Vagina (tissue), 2 donors: ENCODE measurements at regions not wholly inside any gene's neighbourhood (a gene's known extent, or its start where the extent isn't known, plus 50 kb on each side); places are given as distances from the start of the nearest gene placed in this dataset.

Experiments
- DNase-seq, 2 donors: peaks; one replicate each; pipeline ENCODE4 v3.0.0-alpha.2; 2017; ENCODE audit errors: extremely low spot score in 2 of 2
- H3K27ac ChIP-seq: fragments of 200-600 bp; sonication (generic); one replicate; pipeline ENCODE4 v1.5.1; 2019
- H3K27me3 ChIP-seq: fragments of 200-600 bp; sonication (generic); one replicate; pipeline ENCODE4 v1.5.1; 2019
- H3K36me3 ChIP-seq, 2 donors: fragments of 200-600 bp; sonication (generic); one replicate each; pipeline ENCODE4 v1.5.1; 2017 to 2019
- H3K4me1 ChIP-seq: fragments of 200-600 bp; sonication (generic); one replicate; pipeline ENCODE4 v1.5.1; 2019
- H3K4me3 ChIP-seq, 2 donors: fragments of 200-600 bp; sonication (generic); 1 replicate in 1 of 2; 2 replicates in 1 of 2; pipeline ENCODE4 v1.5.1; 2016 to 2019
- H3K9me3 ChIP-seq: fragments of 200-600 bp; sonication (generic); one replicate; pipeline ENCODE4 v1.5.1; 2019
- POLR2A ChIP-seq, 2 donors: fragments of 450-650 bp; IDR thresholded peaks; one replicate each; pipeline ENCODE4 v1.6.1; 2017; ENCODE audit warnings: antibody characterized with exemption in 2 of 2, mild to moderate bottlenecking in 2 of 2, moderate library complexity in 2 of 2
- POLR2AphosphoS5 ChIP-seq, 2 donors: sonication (generic); formaldehyde crosslinking; IDR thresholded peaks; one replicate each; pipeline ENCODE4 v1.9.0; 2017; ENCODE audit warnings: antibody characterized with exemption in 2 of 2, mild to moderate bottlenecking in 2 of 2, low read depth in 1 of 2; ENCODE audit not compliant: insufficient read depth in 1 of 2
- intact Hi-C: fragments of 100-400 bp; cut with DNase I; formaldehyde crosslinking; loops from one replicate; pipeline ENCODE4 v1.15.1; 2023
- TF ChIP-seq, protein P1 (sequence below), 3 experiments: fragments of 450-650 bp in 2 of 3; fragments of 200-600 bp in 1 of 3; sonication (generic) in 1 of 3; IDR thresholded peaks; one replicate each; pipeline ENCODE4 v1.5.1; 2017 to 2019; ENCODE audit warnings: antibody characterized with exemption in 3 of 3, mild to moderate bottlenecking in 2 of 3, moderate library complexity in 2 of 3

- no peaks in the 10 kb centered on the region for H3K4me1 ChIP-seq
- no peaks in the 10 kb centered on the region for H3K36me3 ChIP-seq
- no peak overlapping the region for H3K4me3 ChIP-seq
- H3K9me3 ChIP-seq, result no peaks in the 10 kb centered on the region
- intact Hi-C loops, result no loop called here
- no peak overlapping the region for H3K27ac ChIP-seq
- TF ChIP-seq, protein P1, sequence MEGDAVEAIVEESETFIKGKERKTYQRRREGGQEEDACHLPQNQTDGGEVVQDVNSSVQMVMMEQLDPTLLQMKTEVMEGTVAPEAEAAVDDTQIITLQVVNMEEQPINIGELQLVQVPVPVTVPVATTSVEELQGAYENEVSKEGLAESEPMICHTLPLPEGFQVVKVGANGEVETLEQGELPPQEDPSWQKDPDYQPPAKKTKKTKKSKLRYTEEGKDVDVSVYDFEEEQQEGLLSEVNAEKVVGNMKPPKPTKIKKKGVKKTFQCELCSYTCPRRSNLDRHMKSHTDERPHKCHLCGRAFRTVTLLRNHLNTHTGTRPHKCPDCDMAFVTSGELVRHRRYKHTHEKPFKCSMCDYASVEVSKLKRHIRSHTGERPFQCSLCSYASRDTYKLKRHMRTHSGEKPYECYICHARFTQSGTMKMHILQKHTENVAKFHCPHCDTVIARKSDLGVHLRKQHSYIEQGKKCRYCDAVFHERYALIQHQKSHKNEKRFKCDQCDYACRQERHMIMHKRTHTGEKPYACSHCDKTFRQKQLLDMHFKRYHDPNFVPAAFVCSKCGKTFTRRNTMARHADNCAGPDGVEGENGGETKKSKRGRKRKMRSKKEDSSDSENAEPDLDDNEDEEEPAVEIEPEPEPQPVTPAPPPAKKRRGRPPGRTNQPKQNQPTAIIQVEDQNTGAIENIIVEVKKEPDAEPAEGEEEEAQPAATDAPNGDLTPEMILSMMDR (IDR thresholded peaks at IDR 0.05), result no peak
- TF ChIP-seq POLR2AphosphoS5 (IDR thresholded peaks at IDR 0.05; ENCODE audit: insufficient read depth in 1 of 2, low read depth in 1 of 2), result no peak
- no peak for DNase-seq
- H3K27me3 ChIP-seq, result no peaks in the 10 kb centered on the region
Observed at GRCh38 chr4:141387299-141387698, 166.6 kb downstream of the ZNF330 start.

DNA sequence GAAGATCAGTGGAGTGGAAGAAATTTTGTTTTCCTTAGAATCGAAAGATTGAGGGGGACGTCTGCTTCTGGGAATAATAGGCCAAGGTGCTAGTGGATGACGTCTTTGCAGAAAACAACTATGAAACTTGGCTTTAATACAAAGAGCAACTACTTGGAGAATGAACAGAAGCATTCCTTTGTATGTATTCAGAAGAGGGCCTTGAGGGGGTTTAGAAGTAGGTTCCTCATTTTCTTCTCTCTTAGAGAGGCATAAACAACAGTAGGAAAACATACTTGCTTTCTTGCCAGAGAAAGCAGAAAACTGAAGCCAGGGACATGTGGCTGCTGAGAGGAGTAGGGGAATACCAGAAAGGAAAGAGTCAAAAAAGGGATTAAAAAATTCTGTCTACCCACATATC is 167.8 kb downstream of the ZNF330 start:
- Histone ChIP-seq H3K4me3 (no peak overlapping the region), H3K27me3 (no peaks in the 10 kb centered on the region), H3K9me3 (no peaks in the 10 kb centered on the region), H3K27ac (no peak overlapping the region), H3K4me1 (no peaks in the 10 kb centered on the region), H3K36me3 (no peaks in the 10 kb centered on the region)
- no peak for DNase-seq
- TF ChIP-seq POLR2AphosphoS5 (IDR thresholded peaks at IDR 0.05; ENCODE audit: insufficient read depth in 1 of 2, low read depth in 1 of 2), result no peak
- TF ChIP-seq, protein P1 (IDR thresholded peaks at IDR 0.05), result no peak
- TF ChIP-seq POLR2A (IDR thresholded peaks at IDR 0.05), result no peak
- intact Hi-C loops, result no loop called here

DNA sequence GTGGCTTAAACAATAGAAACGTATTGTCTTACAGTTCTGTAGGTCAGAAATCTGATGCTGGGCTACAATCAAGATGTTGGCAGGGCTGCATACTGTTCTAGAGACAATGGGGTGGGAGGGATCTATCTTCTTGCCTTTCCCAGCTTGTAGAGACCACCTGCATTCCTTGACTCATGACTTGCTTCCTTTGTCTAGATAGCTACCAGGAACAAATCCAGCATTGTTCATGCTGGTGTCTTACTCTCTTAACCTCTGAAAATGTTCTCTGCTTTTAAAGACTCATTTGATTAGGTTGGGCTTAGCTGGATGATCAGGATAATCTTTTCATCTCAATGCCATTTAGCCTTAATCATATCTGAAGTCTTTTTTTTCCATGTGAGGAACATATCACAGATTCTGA is 169.0 kb downstream of the ZNF330 start:
- TF ChIP-seq, protein P1 (IDR thresholded peaks at IDR 0.05), result no peak
- TF ChIP-seq POLR2A (IDR thresholded peaks at IDR 0.05) (no peak), POLR2AphosphoS5 (IDR thresholded peaks at IDR 0.05; ENCODE audit: insufficient read depth in 1 of 2, low read depth in 1 of 2) (no peak)
- H3K36me3 ChIP-seq, result no peaks in the 10 kb centered on the region
- intact Hi-C loops, result no loop called here
- no peaks in the 10 kb centered on the region for H3K27me3 ChIP-seq
- H3K27ac ChIP-seq, result no peak overlapping the region
- H3K9me3 ChIP-seq, result no peaks in the 10 kb centered on the region
- H3K4me1 ChIP-seq, result no peaks in the 10 kb centered on the region
- H3K4me3 ChIP-seq, result no peak overlapping the region
- no peak for DNase-seq

DNA sequence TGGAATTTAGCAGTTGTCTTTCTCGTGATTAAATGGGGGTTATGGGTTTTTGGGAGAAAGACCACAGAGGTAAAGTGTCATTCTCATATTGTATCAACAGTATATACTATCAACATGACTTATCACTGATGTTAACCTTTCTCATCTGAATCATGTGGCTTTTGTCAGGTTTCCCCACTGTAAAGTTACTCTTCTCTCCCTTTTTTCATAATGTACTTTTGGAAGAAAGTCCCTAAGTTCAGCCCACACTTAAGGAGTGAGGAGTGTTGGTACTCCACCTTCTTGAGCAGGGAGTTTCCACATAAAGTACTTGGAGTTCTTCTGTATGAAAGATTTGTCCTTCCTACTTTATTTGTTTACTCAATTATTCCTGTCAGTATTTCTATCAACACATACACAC is 169.9 kb downstream of the ZNF330 start:
- no peak for DNase-seq

GRCh38 chr4:141391293-141391692 is 170.6 kb downstream of the ZNF330 start:
- intact Hi-C loops, result no loop called here
- Histone ChIP-seq H3K27me3 (no peaks in the 10 kb centered on the region), H3K27ac (no peak overlapping the region), H3K4me1 (no peaks in the 10 kb centered on the region), H3K9me3 (no peaks in the 10 kb centered on the region), H3K4me3 (no peak overlapping the region), H3K36me3 (no peaks in the 10 kb centered on the region)
- no peak for DNase-seq
- TF ChIP-seq, protein P1 (IDR thresholded peaks at IDR 0.05), result no peak
- TF ChIP-seq POLR2A (IDR thresholded peaks at IDR 0.05), result no peak
- TF ChIP-seq POLR2AphosphoS5 (IDR thresholded peaks at IDR 0.05; ENCODE audit: insufficient read depth in 1 of 2, low read depth in 1 of 2), result no peak

More for the DNA sequence above, 169.9 kb downstream of the ZNF330 start:
- Histone ChIP-seq H3K4me1 (no peaks in the 10 kb centered on the region), H3K4me3 (no peak overlapping the region), H3K27me3 (no peaks in the 10 kb centered on the region), H3K9me3 (no peaks in the 10 kb centered on the region), H3K36me3 (no peaks in the 10 kb centered on the region), H3K27ac (no peak overlapping the region)
- intact Hi-C loops, result no loop called here
- TF ChIP-seq, protein P1 (IDR thresholded peaks at IDR 0.05), result no peak
- TF ChIP-seq POLR2A (IDR thresholded peaks at IDR 0.05) (no peak), POLR2AphosphoS5 (IDR thresholded peaks at IDR 0.05; ENCODE audit: insufficient read depth in 1 of 2, low read depth in 1 of 2) (no peak)
